DOHH2 (cell line): ENCODE measurements at regions not wholly inside any gene's neighbourhood (a gene's known extent, or its start where the extent isn't known, plus 50 kb on each side); places are given as distances from the start of the nearest gene placed in this dataset.

Experiments used
- H3F3A ChIP-seq: fragments of 200-600 bp; sonication (generic), shearing (Covaris generic); 2 replicates; pipeline ENCODE4 v1.6.0; 2016; ENCODE audit warnings: antibody characterized with exemption, mild to moderate bottlenecking; ENCODE audit not compliant: control insufficient read depth, insufficient read depth
- H3K27ac ChIP-seq: fragments of 200-600 bp; sonication (generic); 2 replicates; pipeline ENCODE4 v1.5.1; 2014; ENCODE audit warnings: low read depth, mild to moderate bottlenecking, low read length, moderate library complexity
- H3K27me3 ChIP-seq: fragments of 200-600 bp; sonication (generic); 2 replicates; pipeline ENCODE4 v1.6.1; 2014; ENCODE audit warnings: mild to moderate bottlenecking, low read length, mixed read lengths; ENCODE audit not compliant: control insufficient read depth
- H3K36me3 ChIP-seq: fragments of 200-600 bp; sonication (generic); 2 replicates; pipeline ENCODE4 v1.6.1; 2014; ENCODE audit warnings: mild to moderate bottlenecking, low read length, moderate library complexity, mixed read lengths; ENCODE audit not compliant: control insufficient read depth
- H3K4me1 ChIP-seq: fragments of 200-600 bp; sonication (generic); 2 replicates; pipeline ENCODE4 v1.6.1; 2014; ENCODE audit warnings: mild to moderate bottlenecking, low read length, mixed read lengths; ENCODE audit not compliant: control insufficient read depth
- H3K4me2 ChIP-seq: fragments of 200-600 bp; sonication (generic); 2 replicates; pipeline ENCODE4 v1.6.0; 2014; ENCODE audit warnings: mild to moderate bottlenecking, low read length, moderate library complexity
- H3K4me3 ChIP-seq: fragments of 200-600 bp; sonication (generic); 2 replicates; pipeline ENCODE4 v1.5.1; 2014; ENCODE audit warnings: mild to moderate bottlenecking, low read length, mixed read lengths
- H3K79me2 ChIP-seq: fragments of 200-600 bp; sonication (generic); 2 replicates; pipeline ENCODE4 v1.6.1; 2014; ENCODE audit warnings: mild to moderate bottlenecking, low read length, mixed read lengths; ENCODE audit not compliant: control insufficient read depth
- H3K9me2 ChIP-seq: fragments of 200-600 bp; sonication (generic); replicated peaks from 2 replicates; pipeline ENCODE4 v1.6.1; 2014; ENCODE audit warnings: mild to moderate bottlenecking, low read length, mixed read lengths; ENCODE audit not compliant: control insufficient read depth
- H3K9me3 ChIP-seq: fragments of 200-600 bp; sonication (generic); 2 replicates; pipeline ENCODE4 v1.6.1; 2014; ENCODE audit warnings: antibody characterized with exemption, low read length, mixed read lengths; ENCODE audit not compliant: control insufficient read depth, insufficient read depth
- H4K20me1 ChIP-seq: fragments of 200-600 bp; sonication (generic); 2 replicates; pipeline ENCODE4 v1.6.0; 2014; ENCODE audit warnings: low read depth, mild to moderate bottlenecking, antibody characterized with exemption, low read length, moderate library complexity; ENCODE audit not compliant: control insufficient read depth, insufficient read depth
- CTCF ChIP-seq: fragments of 200-600 bp; sonication (generic); IDR thresholded peaks from one replicate; pipeline ENCODE4 v1.5.1; 2014; ENCODE audit warnings: antibody characterized with exemption, mild to moderate bottlenecking, low read depth, low read length; ENCODE audit not compliant: poor library complexity, severe bottlenecking
- EZH2phosphoT487 ChIP-seq: fragments of 200-600 bp; sonication (generic); IDR thresholded peaks from 2 replicates; pipeline ENCODE4 v1.6.1; 2017; ENCODE audit warnings: borderline replicate concordance, mild to moderate bottlenecking, antibody characterized with exemption, low read length, moderate library complexity, mixed read lengths

GRCh38 chr1:199667089-199667488 is 360.4 kb upstream of the NR5A2 start:
- Histone ChIP-seq H3K27me3 (no peaks in the 10 kb centered on the region), H3K9me2 (no peaks in the 10 kb centered on the region; the same call in 1 of the 2 replicates), H3K36me3 (no peaks in the 10 kb centered on the region), H3K9me3 (no peaks in the 10 kb centered on the region), H3K79me2 (no peaks in the 10 kb centered on the region), H3F3A (no peaks in the 10 kb centered on the region), H3K27ac (no peak overlapping the region), H3K4me3 (no peak overlapping the region), H3K4me1 (no peaks in the 10 kb centered on the region), H3K4me2 (no peak overlapping the region), H4K20me1 (no peaks in the 10 kb centered on the region)
- TF ChIP-seq CTCF = no peak
- no peak for TF ChIP-seq EZH2phosphoT487

GRCh38 chr1:199669916-199670315 is 357.6 kb upstream of the NR5A2 start:
- Histone ChIP-seq H3K27me3 (no peaks in the 10 kb centered on the region), H3K4me3 (no peak overlapping the region), H3K9me2 (no peaks in the 10 kb centered on the region; the same call in 1 of the 2 replicates), H3K79me2 (no peaks in the 10 kb centered on the region), H3K4me1 (no peaks in the 10 kb centered on the region), H3K9me3 (no peaks in the 10 kb centered on the region), H4K20me1 (no peaks in the 10 kb centered on the region), H3K36me3 (no peaks in the 10 kb centered on the region), H3K27ac (no peak overlapping the region), H3F3A (no peaks in the 10 kb centered on the region), H3K4me2 (no peak overlapping the region)
- TF ChIP-seq EZH2phosphoT487 = no peak
- no peak for TF ChIP-seq CTCF

- no peaks in the 10 kb centered on the region for H3F3A ChIP-seq
- H3K27me3 ChIP-seq = no peaks in the 10 kb centered on the region
- TF ChIP-seq EZH2phosphoT487 = no peak
- no peak for TF ChIP-seq CTCF
- H3K4me2 ChIP-seq = no peak overlapping the region
- H3K4me3 ChIP-seq = no peak overlapping the region
- H3K27ac ChIP-seq = no peak overlapping the region
- no peaks in the 10 kb centered on the region for H3K79me2 ChIP-seq
- H4K20me1 ChIP-seq = no peaks in the 10 kb centered on the region
- no peaks in the 10 kb centered on the region; the same call in 1 of the 2 replicates for H3K9me2 ChIP-seq
- no peaks in the 10 kb centered on the region for H3K36me3 ChIP-seq
- H3K4me1 ChIP-seq = no peaks in the 10 kb centered on the region
- H3K9me3 ChIP-seq = no peaks in the 10 kb centered on the region
These were observed 355.8 kb upstream of the NR5A2 start for GRCh38 chr1:199671684-199672083.

- H3K36me3 ChIP-seq = no peaks in the 10 kb centered on the region
- no peaks in the 10 kb centered on the region for H3K79me2 ChIP-seq
- no peaks in the 10 kb centered on the region for H4K20me1 ChIP-seq
- no peaks in the 10 kb centered on the region for H3K4me1 ChIP-seq
- H3K4me2 ChIP-seq = no peak overlapping the region
- H3K9me3 ChIP-seq = no peaks in the 10 kb centered on the region
- H3K27me3 ChIP-seq = no peaks in the 10 kb centered on the region
- no peak overlapping the region for H3K4me3 ChIP-seq
- H3F3A ChIP-seq = no peaks in the 10 kb centered on the region
- H3K9me2 ChIP-seq = no peaks in the 10 kb centered on the region
- no peak overlapping the region for H3K27ac ChIP-seq
- TF ChIP-seq EZH2phosphoT487 = no peak
- no peak for TF ChIP-seq CTCF
These were observed 351.6 kb upstream of the NR5A2 start for GRCh38 chr1:199675937-199676336.
